ENCODE measurements at regions not wholly inside any gene's neighbourhood (a gene's known extent, or its start where the extent isn't known, plus 50 kb on each side); places are given as distances from the start of the nearest gene placed in this dataset.

DNA sequence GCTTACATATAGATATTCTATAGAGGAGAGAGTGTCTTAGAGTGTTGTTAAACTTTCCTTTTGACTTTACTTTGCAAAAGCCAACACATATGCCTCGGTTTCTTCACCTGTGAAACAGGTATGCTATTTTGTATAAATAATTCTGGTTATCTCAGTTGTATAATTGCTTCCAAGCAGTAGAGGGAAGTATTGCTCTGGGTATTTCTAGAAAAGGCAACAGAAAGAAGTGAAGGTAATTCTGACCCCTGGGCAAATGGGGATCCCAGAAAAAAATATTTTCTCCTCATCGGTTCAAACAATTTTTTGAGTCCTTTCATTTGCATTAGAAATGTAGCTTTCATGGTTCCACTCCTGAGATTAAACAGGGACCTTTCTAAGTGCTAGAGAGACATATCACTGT is 216.5 kb upstream of the SEMA6D start:
- TF ChIP-seq, protein P1, sequence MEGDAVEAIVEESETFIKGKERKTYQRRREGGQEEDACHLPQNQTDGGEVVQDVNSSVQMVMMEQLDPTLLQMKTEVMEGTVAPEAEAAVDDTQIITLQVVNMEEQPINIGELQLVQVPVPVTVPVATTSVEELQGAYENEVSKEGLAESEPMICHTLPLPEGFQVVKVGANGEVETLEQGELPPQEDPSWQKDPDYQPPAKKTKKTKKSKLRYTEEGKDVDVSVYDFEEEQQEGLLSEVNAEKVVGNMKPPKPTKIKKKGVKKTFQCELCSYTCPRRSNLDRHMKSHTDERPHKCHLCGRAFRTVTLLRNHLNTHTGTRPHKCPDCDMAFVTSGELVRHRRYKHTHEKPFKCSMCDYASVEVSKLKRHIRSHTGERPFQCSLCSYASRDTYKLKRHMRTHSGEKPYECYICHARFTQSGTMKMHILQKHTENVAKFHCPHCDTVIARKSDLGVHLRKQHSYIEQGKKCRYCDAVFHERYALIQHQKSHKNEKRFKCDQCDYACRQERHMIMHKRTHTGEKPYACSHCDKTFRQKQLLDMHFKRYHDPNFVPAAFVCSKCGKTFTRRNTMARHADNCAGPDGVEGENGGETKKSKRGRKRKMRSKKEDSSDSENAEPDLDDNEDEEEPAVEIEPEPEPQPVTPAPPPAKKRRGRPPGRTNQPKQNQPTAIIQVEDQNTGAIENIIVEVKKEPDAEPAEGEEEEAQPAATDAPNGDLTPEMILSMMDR (IDR thresholded peaks at IDR 0.05; ENCODE audit: control extremely low read depth in 1 of 3, insufficient read depth in 1 of 3, low read depth in 1 of 3, low read length in 3 of 3): no peak
- TF ChIP-seq ATF3 (IDR thresholded peaks at IDR 0.05; ENCODE audit: insufficient read depth, low read depth, low read length): no peak
- no peak for TF ChIP-seq POLR2A (IDR thresholded peaks at IDR 0.05; ENCODE audit: control extremely low read depth in 1 of 2, low read depth in 2 of 2, low read length in 2 of 2)
- TF ChIP-seq SUZ12 (IDR thresholded peaks at IDR 0.05; ENCODE audit: low read length): no peak
- TF ChIP-seq KDM5A (IDR thresholded peaks at IDR 0.05; ENCODE audit: low read length): no peak
- TF ChIP-seq CHD2 (IDR thresholded peaks at IDR 0.05; ENCODE audit: low read length): no peak

All from H1 (cell line).